ENCODE measurements at regions not wholly inside any gene's neighbourhood (a gene's known extent, or its start where the extent isn't known, plus 50 kb on each side); places are given as distances from the start of the nearest gene placed in this dataset.

- no peak for TF ChIP-seq ZNF318 (IDR thresholded peaks at IDR 0.05; ENCODE audit: borderline replicate concordance in 1 of 2, low read depth in 1 of 2)
- no peak for TF ChIP-seq KLF6 (CRISPR knock-in tag; IDR thresholded peaks at IDR 0.05; ENCODE audit: borderline replicate concordance)
- TF ChIP-seq, protein P1, sequence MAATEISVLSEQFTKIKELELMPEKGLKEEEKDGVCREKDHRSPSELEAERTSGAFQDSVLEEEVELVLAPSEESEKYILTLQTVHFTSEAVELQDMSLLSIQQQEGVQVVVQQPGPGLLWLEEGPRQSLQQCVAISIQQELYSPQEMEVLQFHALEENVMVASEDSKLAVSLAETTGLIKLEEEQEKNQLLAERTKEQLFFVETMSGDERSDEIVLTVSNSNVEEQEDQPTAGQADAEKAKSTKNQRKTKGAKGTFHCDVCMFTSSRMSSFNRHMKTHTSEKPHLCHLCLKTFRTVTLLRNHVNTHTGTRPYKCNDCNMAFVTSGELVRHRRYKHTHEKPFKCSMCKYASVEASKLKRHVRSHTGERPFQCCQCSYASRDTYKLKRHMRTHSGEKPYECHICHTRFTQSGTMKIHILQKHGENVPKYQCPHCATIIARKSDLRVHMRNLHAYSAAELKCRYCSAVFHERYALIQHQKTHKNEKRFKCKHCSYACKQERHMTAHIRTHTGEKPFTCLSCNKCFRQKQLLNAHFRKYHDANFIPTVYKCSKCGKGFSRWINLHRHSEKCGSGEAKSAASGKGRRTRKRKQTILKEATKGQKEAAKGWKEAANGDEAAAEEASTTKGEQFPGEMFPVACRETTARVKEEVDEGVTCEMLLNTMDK (IDR thresholded peaks at IDR 0.05; ENCODE audit: borderline replicate concordance, insufficient read depth, low read depth, low read length, poor library complexity, severe bottlenecking) = peak; percentile 7
- TF ChIP-seq ZNF3 (CRISPR knock-in tag; IDR thresholded peaks at IDR 0.05) = no peak
- no peak for TF ChIP-seq ZFP1 (CRISPR knock-in tag; IDR thresholded peaks at IDR 0.05)
- TF ChIP-seq GATAD2A (IDR thresholded peaks at IDR 0.05) = no peak
- no peak for TF ChIP-seq ZNF436 (CRISPR knock-in tag; IDR thresholded peaks at IDR 0.05)
- TF ChIP-seq GATA2 (CRISPR knock-in tag; IDR thresholded peaks at IDR 0.05) = no peak
- TF ChIP-seq SOX6 (IDR thresholded peaks at IDR 0.05) = no peak
- TF ChIP-seq, protein P2, sequence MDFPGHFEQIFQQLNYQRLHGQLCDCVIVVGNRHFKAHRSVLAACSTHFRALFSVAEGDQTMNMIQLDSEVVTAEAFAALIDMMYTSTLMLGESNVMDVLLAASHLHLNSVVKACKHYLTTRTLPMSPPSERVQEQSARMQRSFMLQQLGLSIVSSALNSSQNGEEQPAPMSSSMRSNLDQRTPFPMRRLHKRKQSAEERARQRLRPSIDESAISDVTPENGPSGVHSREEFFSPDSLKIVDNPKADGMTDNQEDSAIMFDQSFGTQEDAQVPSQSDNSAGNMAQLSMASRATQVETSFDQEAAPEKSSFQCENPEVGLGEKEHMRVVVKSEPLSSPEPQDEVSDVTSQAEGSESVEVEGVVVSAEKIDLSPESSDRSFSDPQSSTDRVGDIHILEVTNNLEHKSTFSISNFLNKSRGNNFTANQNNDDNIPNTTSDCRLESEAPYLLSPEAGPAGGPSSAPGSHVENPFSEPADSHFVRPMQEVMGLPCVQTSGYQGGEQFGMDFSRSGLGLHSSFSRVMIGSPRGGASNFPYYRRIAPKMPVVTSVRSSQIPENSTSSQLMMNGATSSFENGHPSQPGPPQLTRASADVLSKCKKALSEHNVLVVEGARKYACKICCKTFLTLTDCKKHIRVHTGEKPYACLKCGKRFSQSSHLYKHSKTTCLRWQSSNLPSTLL (IDR thresholded peaks at IDR 0.05) = no peak
- no peak for TF ChIP-seq EZH2 (IDR thresholded peaks at IDR 0.05; ENCODE audit: borderline replicate concordance, low read depth, low read length)
- TF ChIP-seq RBM39 (optimal IDR thresholded peaks at IDR 0.05; ENCODE audit: low read depth, low read length) = no peak
- TF ChIP-seq C11orf30 (IDR thresholded peaks at IDR 0.05; ENCODE audit: low read depth) = no peak
- TF ChIP-seq RAD21 (CRISPR knock-in tag; conservative IDR thresholded peaks at IDR 0.05 in 1 of 2, IDR thresholded peaks at IDR 0.05 in 1 of 2) = peak; percentile 38 to 63
- no peak for TF ChIP-seq ZNF277 (CRISPR knock-in tag; IDR thresholded peaks at IDR 0.05; ENCODE audit: borderline replicate concordance)
These were observed 167.3 kb downstream of the SLIT2 start (continued) for GRCh38 chr4:20418861-20419451.
